RCC 7860 (cell line): ENCODE measurements at regions not wholly inside any gene's neighbourhood (a gene's known extent, or its start where the extent isn't known, plus 50 kb on each side); places are given as distances from the start of the nearest gene placed in this dataset.
A peak's percentile ranks its signal among the peaks of the same experiment; 100 is the strongest.

Experiments
- DNase-seq: peaks from one replicate; pipeline ENCODE4 v3.0.0-alpha.2; 2015; ENCODE audit warnings: low spot score
- FAIRE-seq: peaks from 2 replicates; lab custom pipeline; 2012; peaks lifted over from hg19 to GRCh38; lab: Jason Lieb, UNC

- FAIRE-seq = peak; percentile 22
- DNase-seq = no peak
Observed at GRCh38 chr21:27647921-27648320, 681.0 kb upstream of the ADAMTS5 start.

DNA sequence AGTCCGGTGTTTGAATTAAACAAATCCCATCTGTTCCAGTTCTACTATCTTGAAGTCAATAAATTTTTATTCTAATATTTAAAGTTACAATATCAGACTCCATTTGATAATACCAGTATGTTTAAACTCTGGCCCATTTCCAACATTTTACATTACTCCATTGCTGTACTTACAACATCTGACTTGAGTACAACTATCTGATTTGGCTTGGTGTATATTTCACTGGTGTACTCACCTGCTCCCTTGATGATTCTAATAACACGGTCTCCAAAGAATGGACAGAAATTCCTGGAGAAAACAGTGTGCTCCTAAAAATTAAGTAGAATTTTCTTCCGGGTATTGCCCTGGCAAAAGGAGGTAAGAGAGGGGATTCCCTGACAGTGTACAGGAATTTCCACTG, 680.5 kb upstream of the ADAMTS5 start:
- DNase-seq (no peak), FAIRE-seq (no peak)

DNA sequence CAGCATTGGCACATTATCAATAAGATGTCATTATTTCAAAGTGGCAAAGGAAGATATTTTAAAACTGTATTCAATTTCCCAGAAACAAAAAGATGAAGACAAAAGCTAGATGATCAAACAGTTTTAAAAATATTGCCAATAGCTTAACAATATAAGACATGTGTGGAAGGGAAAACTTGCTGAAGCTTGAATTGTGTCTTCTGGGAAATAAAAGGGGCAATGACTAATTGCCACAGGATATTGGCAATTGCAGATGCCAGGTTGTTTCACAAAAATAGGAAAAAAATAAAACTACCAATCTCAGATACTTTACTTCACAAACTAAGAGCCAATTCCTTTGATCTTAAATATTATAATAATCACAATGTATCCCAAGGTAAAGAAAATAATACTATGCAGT, 679.8 kb upstream of the ADAMTS5 start:
- FAIRE-seq = no peak

GRCh38 chr21:27646056-27646455, 679.2 kb upstream of the ADAMTS5 start:
- no peak for FAIRE-seq
- no peak for DNase-seq

More for the DNA sequence above, 679.8 kb upstream of the ADAMTS5 start:
- no peak for DNase-seq

- no peak for FAIRE-seq
- no peak for DNase-seq
Observed at GRCh38 chr21:27645285-27645684, 678.4 kb upstream of the ADAMTS5 start.

DNA sequence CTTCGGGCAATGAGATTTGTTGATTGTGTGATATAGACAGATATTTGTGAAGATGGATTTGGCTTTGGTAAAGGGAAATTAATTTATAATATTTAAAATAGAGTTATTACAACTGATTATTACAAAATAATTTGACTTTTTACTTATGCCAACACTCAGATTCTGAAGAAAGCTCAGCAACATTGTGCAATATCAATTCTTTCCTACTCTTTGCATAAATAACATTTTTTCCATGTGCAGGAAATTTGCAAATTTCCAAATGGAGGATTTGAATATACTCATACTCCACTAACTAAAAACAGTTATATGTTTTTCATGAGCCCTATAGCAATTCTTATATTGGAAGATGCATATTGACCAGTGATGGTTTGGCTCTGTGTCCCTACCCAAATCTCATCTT, 676.4 kb upstream of the ADAMTS5 start:
- FAIRE-seq = no peak
- DNase-seq = no peak

DNA sequence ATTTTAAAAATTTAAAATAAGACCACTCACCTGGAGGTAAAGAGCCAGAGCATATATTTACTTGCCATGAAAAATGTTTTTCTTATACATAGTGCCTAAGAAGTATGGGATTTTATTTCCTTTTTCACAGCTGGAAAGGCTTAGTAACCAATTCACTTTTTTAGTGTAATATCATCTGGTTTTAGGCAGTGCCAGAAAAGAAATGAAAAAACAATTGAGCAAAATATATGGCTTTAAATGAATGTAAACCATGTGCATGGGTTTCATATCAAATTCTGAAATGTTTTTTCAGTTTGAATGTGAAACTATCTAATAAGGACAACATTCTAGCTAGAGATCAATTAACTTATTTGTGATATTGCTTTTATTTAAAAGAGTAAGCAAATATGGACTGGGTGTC, 672.4 kb upstream of the ADAMTS5 start:
- DNase-seq (no peak), FAIRE-seq (no peak)

DNA sequence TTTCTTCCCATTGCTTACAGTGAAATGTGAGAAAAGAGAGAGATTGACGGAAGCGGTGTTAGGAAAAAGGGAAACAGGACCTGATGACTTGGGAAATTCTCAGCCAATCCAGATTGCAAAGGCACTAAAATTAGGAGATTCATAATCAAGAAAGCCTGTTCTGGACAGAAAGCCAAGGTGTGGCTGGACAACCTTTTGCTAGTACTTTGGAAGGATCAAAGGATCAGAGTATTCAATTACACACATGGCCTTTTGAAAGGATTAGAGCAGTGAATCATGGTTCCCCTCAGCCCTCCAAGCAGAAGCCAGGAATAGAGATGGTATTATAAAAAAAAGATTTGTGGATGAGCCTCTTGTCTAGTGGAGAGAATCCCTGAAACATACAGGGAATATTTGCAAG, 669.8 kb upstream of the ADAMTS5 start:
- DNase-seq (no peak), FAIRE-seq (no peak)

- DNase-seq (no peak), FAIRE-seq (no peak)
Observed at GRCh38 chr21:27633631-27634030, 666.7 kb upstream of the ADAMTS5 start.

- DNase-seq (no peak), FAIRE-seq (peak; percentile 46)
Observed at GRCh38 chr21:27631471-27631870, 664.6 kb upstream of the ADAMTS5 start.

DNA sequence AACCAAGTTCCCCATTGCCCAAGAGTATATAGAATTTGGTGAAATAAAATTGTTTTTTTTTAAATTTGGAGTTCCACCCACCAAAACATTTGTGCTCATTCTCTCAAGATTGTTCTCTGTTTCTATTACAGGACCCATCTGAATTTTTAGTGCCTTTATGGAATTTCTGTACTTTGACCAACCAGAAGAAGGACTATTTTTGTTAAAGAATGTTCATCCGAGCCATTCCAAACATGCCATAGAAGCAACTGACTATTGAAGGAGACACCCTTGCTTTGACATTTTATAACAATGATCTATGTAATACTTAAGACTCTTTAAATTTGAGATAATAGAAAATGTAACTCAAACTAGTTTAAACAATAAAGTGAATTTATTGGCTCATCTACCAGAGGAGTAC, 655.7 kb upstream of the ADAMTS5 start:
- DNase-seq (no peak), FAIRE-seq (no peak)

GRCh38 chr21:27614231-27614630, 647.3 kb upstream of the ADAMTS5 start:
- FAIRE-seq (no peak), DNase-seq (no peak)

GRCh38 chr21:27606422-27606821, 639.5 kb upstream of the ADAMTS5 start:
- DNase-seq (no peak), FAIRE-seq (no peak)

GRCh38 chr21:27596196-27596595, 629.3 kb upstream of the ADAMTS5 start:
- DNase-seq = no peak
- FAIRE-seq = no peak

DNA sequence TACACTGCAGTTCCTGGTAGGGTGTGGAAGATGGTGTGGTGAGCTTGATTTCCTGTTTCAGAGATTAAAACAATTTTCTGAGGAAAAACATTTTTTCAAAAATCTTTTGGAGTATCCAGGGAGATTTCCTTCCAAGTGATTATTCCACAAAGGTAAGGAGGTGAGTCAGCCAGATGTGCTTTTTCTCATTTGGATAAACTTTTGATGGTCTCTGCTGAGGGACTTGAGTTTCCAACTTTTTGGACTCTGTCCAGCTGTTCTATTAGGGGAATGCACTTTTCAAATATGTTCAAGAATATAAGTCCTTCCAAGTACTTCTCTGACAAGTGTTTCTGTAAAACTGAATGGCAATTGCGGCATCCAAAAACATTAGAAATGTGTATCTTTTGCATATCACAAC, 628.8 kb upstream of the ADAMTS5 start:
- FAIRE-seq (no peak), DNase-seq (no peak)

DNA sequence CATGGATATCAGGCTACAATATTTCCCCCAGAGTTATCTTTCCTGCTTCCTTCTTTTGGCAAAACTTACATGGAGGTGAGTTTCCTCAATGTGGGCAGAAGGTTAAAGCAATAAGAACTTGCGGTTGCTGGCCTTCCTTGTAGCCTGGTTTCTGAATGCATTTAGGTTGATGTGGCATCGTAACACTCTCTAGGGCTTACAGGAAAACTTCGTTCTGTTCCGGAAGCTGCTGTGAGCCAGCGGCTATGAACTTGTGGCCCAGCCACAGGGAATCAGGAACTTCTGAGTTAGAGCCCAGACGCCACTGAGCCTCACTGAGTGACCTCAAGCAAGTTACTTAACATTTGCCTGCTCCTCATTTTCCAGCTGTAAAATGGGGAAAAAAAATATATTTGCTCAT, 623.4 kb upstream of the ADAMTS5 start:
- DNase-seq (peak; percentile 52), FAIRE-seq (peak; percentile 53)

GRCh38 chr21:27589781-27590180, 622.9 kb upstream of the ADAMTS5 start:
- FAIRE-seq (no peak), DNase-seq (no peak)

GRCh38 chr21:27586986-27587385, 620.1 kb upstream of the ADAMTS5 start:
- FAIRE-seq = no peak
- DNase-seq = no peak

- FAIRE-seq (no peak), DNase-seq (no peak)
Observed at GRCh38 chr21:27586326-27586725, 619.4 kb upstream of the ADAMTS5 start.

GRCh38 chr21:27584256-27584655, 617.4 kb upstream of the ADAMTS5 start:
- FAIRE-seq (no peak), DNase-seq (no peak)

- DNase-seq = peak; percentile 6
- no peak for FAIRE-seq
Observed at GRCh38 chr21:27582948-27583430, 616.1 kb upstream of the ADAMTS5 start.

DNA sequence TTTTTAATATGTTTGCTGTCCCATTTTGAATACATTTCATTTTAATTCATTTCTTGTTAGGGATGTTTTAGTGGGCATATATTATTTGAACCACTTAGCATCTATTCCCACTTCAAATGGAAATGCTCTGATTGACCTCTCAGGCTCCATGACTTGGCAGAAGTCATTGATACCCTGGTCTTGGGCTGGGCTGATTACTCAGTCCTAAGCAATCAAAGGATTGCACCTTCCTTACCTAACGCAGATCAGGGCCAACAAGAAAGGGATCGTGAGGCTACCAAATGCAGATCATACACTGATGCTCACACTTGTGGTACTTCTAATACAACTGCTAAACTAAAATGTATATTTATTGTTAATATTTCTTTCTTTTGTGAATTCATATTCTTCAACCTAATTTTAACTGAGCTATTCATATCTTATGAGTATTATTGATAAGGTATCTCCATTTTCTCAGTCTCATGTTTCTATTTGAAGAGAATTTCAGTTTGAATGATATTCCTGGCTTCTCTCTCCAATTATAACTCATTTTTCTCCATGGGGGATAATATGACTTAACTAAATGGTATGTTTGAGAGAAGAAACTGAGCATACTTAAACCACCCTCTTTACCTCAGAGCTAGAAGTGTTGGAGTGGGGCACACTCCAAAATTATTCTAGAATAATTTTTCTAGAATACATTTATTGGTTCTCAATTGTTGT, 615.5 kb upstream of the ADAMTS5 start:
- DNase-seq = no peak
- peak; percentile 51 for FAIRE-seq

DNA sequence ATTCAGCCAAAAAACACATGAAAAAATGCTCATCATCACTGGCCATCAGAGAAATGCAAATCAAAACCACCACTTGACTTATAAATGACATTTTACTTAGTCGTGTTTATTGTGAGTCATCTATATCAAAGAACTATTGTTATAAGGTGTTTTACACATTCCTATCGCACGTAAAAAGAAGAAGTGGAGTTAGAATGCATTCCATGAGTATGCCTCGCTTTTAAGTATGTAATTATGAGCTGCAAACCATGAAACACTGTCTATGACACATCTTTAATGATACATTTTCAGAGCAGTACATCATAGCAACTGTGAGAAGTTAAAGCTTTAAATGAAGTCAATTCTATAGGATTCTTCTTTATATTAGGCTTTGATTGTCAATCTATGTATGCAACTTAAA, 614.3 kb upstream of the ADAMTS5 start:
- FAIRE-seq (no peak), DNase-seq (peak; percentile 89)
